Ishikawa (cell line): ENCODE measurements at regions not wholly inside any gene's neighbourhood (a gene's known extent, or its start where the extent isn't known, plus 50 kb on each side); places are given as distances from the start of the nearest gene placed in this dataset.

Source experiments
- EP300 ChIP-seq: IDR thresholded peaks from 2 replicates; pipeline ENCODE4 v1.6.1; 2012; ENCODE audit warnings: borderline replicate concordance
- RAD21 ChIP-seq: IDR thresholded peaks from 2 replicates; pipeline ENCODE4 v1.6.1; 2012; ENCODE audit warnings: low read depth
- REST ChIP-seq: IDR thresholded peaks from 2 replicates; pipeline ENCODE4 v1.6.1; 2012; ENCODE audit warnings: low read depth, mild to moderate bottlenecking
- YY1 ChIP-seq: IDR thresholded peaks from 2 replicates; pipeline ENCODE4 v1.6.1; 2012; ENCODE audit warnings: low read depth

GRCh38 chr6:139839506-139840156, 465.2 kb upstream of the CITED2 start:
- TF ChIP-seq RAD21 (no peak), YY1 (no peak), EP300 (no peak), REST (no peak)
